ENCODE measurements at regions not wholly inside any gene's neighbourhood (a gene's known extent, or its start where the extent isn't known, plus 50 kb on each side); places are given as distances from the start of the nearest gene placed in this dataset.

- TF ChIP-seq CTCF (IDR thresholded peaks at IDR 0.05): no peak
- no peak for TF ChIP-seq POLR2A (IDR thresholded peaks at IDR 0.05)
These were observed 135.2 kb upstream of the RFLNA start for GRCh38 chr12:124159655-124160054.

Data from testis (tissue), 2 donors.